Amniotic epithelial cell (primary cell): ENCODE measurements at regions not wholly inside any gene's neighbourhood (a gene's known extent, or its start where the extent isn't known, plus 50 kb on each side); places are given as distances from the start of the nearest gene placed in this dataset.
A peak's percentile ranks its signal among the peaks of the same experiment; 100 is the strongest.
"Not testable (repeated sequence)": the region's sequence is repeated elsewhere in the genome, so short reads cannot be mapped to it uniquely, and the experiment has no call there.

ENCODE experiments used
- DNase-seq: peaks from one replicate; pipeline ENCODE4 v3.0.0-alpha.2; 2010; ENCODE audit warnings: low read depth

- DNase-seq, result peak; percentile 98
Measured at GRCh38 chr9:2243666-2244555, 228.8 kb downstream of the SMARCA2 start.

DNA sequence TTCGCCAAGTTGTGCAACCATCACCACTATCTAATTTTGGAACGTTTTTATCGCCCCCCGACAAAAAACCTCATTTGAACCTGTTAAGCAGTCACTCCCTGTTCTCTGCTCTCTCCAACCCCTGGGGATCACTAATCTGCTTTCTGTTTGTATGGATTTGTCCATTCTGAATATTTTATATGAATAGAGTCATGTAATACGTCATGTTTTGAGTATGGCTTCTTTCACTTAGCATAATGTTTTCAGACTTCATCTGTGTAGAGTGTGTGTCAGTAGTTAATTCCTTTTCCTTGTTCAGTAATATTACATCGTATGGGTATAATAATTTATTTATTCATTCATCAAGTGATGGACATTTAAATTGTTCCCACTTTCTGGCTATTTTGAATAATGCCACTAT lies 232.2 kb downstream of the SMARCA2 start:
- no peak for DNase-seq

- DNase-seq, result no peak
Measured at GRCh38 chr9:2248768-2249265, 233.7 kb downstream of the SMARCA2 start.

DNA sequence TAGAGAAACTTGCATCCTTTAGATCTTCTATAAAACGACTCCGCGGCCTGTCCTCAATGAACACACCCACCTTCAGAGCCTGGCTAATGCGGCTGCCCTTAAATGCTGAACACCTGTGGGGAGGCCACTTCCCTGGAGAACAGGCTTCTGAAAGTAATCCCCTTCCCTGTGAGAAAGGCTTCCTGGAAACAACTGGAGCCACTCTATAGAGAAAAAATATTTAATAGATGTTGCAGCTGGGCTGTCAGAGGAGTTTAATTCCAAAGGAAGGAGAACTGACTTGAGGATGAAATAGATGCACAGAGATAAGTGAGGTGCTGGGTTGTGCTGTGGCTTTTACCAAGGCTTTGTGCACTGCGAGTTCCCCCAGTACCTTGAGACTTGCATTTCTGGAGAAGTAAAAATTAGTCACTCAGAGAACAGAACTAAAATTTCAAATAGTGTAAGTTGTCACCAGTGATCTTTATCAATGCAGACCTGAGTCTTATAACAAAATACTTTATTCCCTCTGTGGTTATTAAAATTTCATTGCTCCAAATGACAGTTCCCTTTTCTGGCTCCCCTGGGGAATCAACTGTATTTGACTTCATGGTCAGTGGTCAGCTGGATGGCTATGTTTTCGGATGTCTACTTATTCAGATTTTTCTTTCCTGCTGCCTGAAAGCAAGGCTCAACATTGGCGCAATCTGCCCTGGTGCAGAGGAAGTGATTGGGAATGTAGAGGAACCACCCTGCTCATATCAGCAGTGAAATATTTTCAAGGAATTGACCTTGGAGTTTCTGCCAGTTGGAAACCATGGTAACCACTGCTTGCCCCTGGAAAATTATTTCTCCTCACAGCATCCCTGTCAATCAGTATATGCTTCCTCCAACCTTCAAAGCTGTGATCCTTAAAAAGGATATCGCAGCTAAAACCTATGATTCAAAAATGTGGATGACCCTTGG lies 238.8 kb downstream of the SMARCA2 start:
- no peak for DNase-seq

DNA sequence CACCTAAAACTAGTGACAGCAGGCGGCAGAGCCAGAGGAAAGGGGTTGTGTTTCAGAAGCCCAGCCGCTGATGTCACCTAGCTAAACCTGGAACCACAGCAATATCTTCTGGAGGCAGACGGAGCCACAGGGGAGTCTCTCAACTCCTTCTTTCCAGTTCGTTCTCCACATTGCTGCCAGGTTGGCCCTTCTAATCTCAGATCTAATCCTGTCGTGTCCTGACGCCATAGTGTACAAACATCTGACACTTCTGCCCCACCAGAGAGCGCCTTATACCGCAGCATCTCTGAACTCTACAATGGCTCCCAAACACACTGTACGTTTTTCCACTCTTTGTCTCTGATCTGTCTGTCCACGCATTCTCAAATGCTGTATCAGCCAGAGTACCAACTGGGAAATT lies 240.0 kb downstream of the SMARCA2 start:
- no peak for DNase-seq

GRCh38 chr9:2257248-2257929 lies 242.2 kb downstream of the SMARCA2 start:
- DNase-seq, result no peak

DNA sequence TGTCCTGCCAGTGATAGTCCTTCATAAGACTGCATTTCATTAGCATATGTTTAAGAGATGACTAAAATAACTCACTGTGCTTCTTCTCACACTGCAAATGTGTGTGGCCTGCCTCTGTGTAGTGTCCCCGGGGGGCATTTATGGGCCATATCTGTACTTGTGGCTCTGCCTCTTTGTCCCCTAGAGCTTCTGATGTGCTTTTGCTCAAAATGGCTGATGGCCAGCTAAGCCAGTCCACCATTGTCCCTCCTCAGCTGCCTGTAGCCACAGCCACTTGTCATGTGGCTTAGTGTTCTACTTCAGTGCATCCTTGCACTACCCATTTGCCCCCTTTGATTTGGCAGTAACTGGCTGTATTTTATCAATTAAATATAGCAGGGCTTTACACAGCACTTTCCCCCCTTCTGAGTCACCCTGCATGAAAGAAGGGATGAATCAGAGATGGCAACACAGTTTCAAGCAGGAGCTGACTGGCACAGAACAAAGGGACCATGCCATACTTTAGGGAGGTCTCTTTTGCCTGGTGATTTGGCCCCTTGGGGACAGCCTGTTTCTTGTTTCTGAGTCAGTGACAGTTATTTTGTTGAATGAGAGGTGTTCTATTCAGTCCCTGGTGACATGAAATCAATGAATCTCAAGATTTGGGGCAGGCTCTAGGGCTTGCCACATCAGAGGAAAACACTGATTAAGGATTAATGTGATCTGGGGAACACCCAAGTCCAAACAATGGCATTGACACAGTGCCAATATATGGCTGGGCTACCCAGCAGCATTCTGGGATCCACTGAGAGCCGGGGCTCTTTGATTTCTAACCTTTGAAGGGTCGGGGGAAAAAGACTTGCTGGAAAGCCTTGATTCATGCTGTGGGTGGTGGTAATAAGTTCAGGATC lies 245.5 kb downstream of the SMARCA2 start:
- peak; percentile 79 for DNase-seq

DNA sequence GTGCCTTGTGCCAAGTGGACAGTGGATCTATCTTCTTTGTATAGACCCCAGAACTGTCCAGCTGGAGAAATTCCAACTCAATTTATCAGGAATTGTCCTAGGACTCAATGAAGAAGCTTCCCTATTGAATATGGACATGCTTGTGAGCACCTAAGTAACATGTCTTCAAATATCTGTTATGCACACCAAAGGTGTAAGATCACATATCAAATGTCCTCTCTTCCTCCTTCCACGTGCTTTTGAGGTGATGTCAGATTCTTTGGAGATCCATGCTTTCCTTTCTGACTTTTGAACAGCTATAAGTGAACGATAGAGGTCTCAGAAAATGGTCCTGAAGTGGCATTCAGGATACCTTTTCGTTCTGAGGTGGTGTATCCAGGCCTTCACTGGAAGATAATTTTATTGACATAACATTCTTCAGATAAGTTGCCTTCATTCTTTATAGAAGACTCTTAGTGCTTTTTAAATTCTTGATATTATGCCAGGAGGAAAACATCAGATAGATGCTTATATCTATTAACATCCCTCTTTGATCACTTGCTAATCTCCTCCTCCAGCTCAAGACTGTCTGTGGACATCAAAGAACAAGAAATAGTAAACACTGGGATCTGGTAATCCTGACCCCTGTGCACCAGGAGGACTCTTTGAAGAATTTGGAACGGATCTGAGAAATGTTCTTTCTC lies 246.4 kb downstream of the SMARCA2 start:
- peak; percentile 72 for DNase-seq

- DNase-seq, result peak; percentile 25
Measured at GRCh38 chr9:2262386-2263071, 247.4 kb downstream of the SMARCA2 start.

DNA sequence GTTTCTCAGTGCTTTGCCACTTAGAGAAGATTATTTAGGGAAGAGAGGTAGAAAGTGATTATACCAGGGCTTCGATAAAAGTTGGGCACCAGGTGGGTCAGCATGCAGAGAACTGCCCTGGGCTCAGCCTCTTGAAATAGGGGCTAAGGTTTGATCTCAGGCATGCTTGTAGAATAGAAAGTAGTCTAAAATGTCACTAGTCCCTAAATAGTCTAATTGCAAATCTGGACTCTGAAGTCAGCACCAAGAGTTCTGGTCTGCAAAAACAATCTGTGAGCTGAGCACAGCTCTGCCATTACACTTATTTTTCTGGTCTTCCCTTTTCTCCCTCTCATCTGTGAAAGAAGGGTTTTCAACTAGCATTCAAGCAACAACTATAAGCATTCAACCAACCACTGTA lies 248.0 kb downstream of the SMARCA2 start:
- DNase-seq, result no peak

- no peak for DNase-seq
Measured at GRCh38 chr9:2263665-2264064, 248.5 kb downstream of the SMARCA2 start.

- DNase-seq, result no peak
Measured at GRCh38 chr9:2264081-2264480, 248.9 kb downstream of the SMARCA2 start.

DNA sequence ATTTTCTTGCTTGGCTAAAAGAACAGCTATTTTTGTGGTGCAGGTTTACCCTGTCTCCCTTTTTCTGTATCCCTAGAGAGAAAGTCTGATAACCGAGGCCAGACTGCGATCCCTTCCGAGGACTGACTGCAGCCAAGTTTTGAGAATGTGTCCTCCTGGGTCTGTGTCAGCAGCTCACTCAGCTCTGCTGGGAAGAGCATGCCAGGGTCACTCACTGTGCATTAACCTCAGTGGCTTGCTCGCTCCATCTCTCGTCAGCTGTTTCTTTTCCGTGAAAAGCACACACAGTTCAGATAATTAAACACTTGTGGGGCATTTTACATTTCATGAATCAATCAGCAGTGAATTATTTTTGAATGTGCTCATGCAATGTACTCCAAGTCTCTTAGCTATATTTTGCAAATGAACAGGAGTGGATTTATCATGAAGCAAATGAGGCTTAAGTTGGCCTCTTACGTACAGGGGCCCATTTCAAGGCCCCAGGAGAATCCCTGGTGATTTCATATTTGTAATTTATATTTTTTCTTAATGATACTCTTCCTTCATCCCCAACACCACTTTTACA lies 252.1 kb downstream of the SMARCA2 start:
- DNase-seq, result peak; percentile 42

DNA sequence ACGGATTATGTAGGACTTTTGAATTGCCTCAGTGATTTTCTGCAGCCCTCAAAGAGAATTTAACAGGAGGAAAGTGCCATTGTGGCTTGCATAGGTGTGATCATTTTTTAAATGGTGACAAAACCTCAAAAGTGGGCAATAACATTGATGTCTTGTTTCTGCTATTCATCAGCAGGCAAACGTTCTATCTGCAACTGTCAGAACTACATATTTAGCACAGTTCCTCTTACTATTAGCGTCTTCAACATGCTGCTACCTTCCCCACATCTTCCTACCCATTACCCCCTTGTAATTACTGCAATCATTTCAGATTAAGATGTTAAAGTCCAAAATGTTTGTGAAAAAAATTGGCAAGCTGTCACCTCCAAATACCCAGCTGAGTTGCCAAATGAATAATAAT lies 254.6 kb downstream of the SMARCA2 start:
- no peak for DNase-seq

- no peak for DNase-seq
Measured at GRCh38 chr9:2270565-2270964, 255.4 kb downstream of the SMARCA2 start.

DNA sequence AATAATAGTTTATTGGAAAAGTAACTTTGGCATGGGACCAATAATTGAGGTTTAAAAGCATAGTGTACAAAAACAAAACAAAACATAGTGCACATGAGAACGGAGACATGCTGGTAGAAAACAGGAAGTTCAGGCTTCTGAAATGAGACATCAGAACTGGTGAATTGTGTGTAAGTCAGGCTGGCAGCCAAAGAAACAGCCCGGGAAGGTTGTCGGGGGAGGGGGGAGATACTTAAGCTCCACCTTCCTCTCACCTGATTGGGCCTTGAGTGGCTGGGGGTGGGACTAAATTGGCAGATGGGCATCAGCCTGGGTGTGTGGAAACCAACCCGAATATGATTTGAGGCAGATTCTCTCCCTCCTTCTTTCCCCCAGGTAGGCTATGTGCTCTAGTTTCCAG lies 256.3 kb downstream of the SMARCA2 start:
- peak; percentile 57 for DNase-seq

DNA sequence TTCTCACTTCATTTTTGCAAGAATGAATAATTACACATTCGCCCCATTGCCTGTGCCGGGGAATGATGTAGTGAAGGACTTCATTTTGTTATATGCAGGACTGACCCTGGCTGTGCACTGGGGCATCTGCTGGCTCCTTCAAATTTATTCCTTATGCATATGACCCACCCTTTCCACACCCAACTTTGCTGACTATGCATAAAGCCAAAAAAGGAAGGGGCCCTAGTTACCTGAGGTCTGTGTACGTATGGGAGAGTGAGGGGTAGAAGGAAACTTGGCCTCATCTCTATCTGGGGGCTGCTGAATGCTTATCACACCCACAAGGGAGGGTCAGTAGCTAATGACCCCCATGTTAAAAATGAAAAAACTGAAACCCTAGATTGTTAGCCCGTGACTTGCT lies 259.6 kb downstream of the SMARCA2 start:
- no peak for DNase-seq

DNA sequence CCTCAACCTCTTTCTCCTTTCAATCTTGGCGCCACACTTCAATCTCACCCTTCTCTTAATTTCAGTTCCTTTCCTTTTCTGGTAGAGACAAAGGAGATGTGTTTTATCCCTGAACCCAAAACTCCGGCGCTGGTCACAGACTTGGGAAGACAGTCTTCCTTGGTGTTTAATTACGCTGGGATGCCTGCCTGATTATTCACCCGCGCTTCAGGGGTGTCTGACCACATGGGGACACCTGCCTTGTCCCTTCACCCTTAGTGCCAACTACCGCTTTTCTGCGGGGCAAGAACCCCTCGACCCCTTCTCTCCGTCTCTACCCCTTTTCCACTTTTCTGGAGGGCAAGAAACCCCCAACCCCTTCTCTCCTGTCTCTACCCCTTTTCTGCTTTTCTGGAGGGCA lies 261.1 kb downstream of the SMARCA2 start:
- DNase-seq, result no peak

DNA sequence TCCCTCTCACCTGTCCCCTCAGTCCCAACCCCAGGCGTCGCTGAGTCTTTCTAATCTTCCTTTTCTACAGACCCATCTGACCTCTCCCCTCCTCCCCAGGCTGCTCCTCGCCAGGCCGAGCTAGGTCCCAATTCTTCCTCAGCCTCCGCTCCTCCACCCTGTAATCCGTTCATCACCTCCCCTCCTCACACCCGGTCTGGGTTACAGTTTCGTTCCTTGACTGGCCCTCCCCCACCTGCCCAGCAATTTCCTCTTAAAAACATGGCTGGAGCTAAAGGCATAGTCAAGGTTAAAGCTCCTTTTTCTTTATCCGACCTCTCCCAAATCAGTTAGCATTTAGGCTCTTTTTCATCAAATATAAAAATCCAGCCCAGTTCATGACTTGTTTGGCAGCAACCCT lies 262.0 kb downstream of the SMARCA2 start:
- not testable (repeated sequence) for DNase-seq

- not testable (repeated sequence) for DNase-seq
Measured at GRCh38 chr9:2277644-2278043, 262.5 kb downstream of the SMARCA2 start.
